GM18517 (cell line): ENCODE measurements at regions not wholly inside any gene's neighbourhood (a gene's known extent, or its start where the extent isn't known, plus 50 kb on each side); places are given as distances from the start of the nearest gene placed in this dataset.
"Not testable (repeated sequence)": the region's sequence is repeated elsewhere in the genome, so short reads cannot be mapped to it uniquely, and the experiment has no call there.

Experiments used
- ATAC-seq: cut with Tn5 transposase; IDR thresholded peaks from one replicate; pipeline ENCODE4 v1.9.1; 2021; ENCODE audit warnings: mild to moderate bottlenecking, moderate library complexity; ENCODE audit not compliant: unreplicated experiment

- no peak for ATAC-seq
Measured at GRCh38 chr9:90070931-90071660, 466.3 kb downstream of the GADD45G start.

- no peak for ATAC-seq
Measured at GRCh38 chr9:90073186-90073945, 468.6 kb downstream of the GADD45G start.

GRCh38 chr9:90074316-90074962 lies 469.6 kb downstream of the GADD45G start:
- no peak for ATAC-seq

- ATAC-seq, result not testable (repeated sequence)
Measured at GRCh38 chr9:90077598-90077997, 472.8 kb downstream of the GADD45G start.

GRCh38 chr9:90078988-90079421 lies 474.2 kb downstream of the GADD45G start:
- no peak for ATAC-seq

GRCh38 chr9:90085633-90086032 lies 480.8 kb downstream of the GADD45G start:
- ATAC-seq, result no peak

GRCh38 chr9:90086101-90086511 lies 481.3 kb downstream of the GADD45G start:
- no peak for ATAC-seq

GRCh38 chr9:90088434-90088833 lies 483.6 kb downstream of the GADD45G start:
- no peak for ATAC-seq

GRCh38 chr9:90088856-90089255 lies 484.0 kb downstream of the GADD45G start:
- ATAC-seq, result no peak

GRCh38 chr9:90090997-90091396 lies 486.2 kb downstream of the GADD45G start:
- no peak for ATAC-seq

GRCh38 chr9:90092508-90092907 lies 487.7 kb downstream of the GADD45G start:
- no peak for ATAC-seq

- ATAC-seq, result no peak
Measured at GRCh38 chr9:90095682-90096081, 490.9 kb downstream of the GADD45G start.

GRCh38 chr9:90097237-90097636 lies 492.4 kb downstream of the GADD45G start:
- ATAC-seq, result no peak

- no peak for ATAC-seq
Measured at GRCh38 chr9:90098408-90098807, 493.6 kb downstream of the GADD45G start.

GRCh38 chr9:90099262-90099963 lies 494.6 kb downstream of the GADD45G start:
- no peak for ATAC-seq

GRCh38 chr9:90100014-90100413 lies 495.2 kb downstream of the GADD45G start:
- no peak for ATAC-seq

GRCh38 chr9:90102292-90102901 lies 497.6 kb downstream of the GADD45G start:
- peak; percentile 92 for ATAC-seq

GRCh38 chr9:90103771-90104170 lies 499.0 kb downstream of the GADD45G start:
- ATAC-seq, result no peak

- ATAC-seq, result no peak
Measured at GRCh38 chr9:90105773-90106172, 501.0 kb downstream of the GADD45G start.

GRCh38 chr9:90107040-90107725 lies 502.4 kb downstream of the GADD45G start:
- ATAC-seq, result no peak
